ENCODE measurements at regions not wholly inside any gene's neighbourhood (a gene's known extent, or its start where the extent isn't known, plus 50 kb on each side); places are given as distances from the start of the nearest gene placed in this dataset.

DNA sequence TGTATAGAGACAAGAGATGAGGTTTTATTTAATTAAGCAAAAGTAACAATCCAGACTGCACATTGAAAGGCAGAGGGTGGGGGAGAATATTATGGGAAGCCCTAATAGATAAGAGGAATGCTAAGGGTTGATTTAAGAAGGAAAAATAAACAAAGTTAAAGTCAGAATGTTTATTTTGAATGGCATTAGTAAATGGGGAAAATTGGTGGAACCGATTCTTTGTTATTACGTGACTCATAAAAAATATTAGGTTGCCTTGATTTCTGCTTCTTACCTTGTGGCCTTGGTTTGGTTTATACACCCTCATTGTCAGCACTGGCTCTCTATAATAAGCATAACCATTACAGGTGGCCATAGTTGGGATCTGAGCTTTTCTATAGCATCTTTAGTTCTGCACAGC, 674.8 kb upstream of the CITED2 start:
- Mint-ChIP-seq H3K36me3 (ENCODE audit: low read depth) (no peaks in the 10 kb centered on the region), H3K4me3 (no peak overlapping the region), H3K4me1 (no peaks in the 10 kb centered on the region), H3K9me3 (no peaks in the 10 kb centered on the region), H3K27me3 (no peaks in the 10 kb centered on the region), H3K27ac (no peak overlapping the region)
- ATAC-seq (ENCODE audit: low read depth) (no peak), DNase-seq (no peak)
- POLR2A ChIA-PET, result no interaction called here
- intact Hi-C loops (cut with micrococcal nuclease), result no loop called here
- CTCF ChIA-PET, result no interaction called here
- TF ChIP-seq, protein P1, sequence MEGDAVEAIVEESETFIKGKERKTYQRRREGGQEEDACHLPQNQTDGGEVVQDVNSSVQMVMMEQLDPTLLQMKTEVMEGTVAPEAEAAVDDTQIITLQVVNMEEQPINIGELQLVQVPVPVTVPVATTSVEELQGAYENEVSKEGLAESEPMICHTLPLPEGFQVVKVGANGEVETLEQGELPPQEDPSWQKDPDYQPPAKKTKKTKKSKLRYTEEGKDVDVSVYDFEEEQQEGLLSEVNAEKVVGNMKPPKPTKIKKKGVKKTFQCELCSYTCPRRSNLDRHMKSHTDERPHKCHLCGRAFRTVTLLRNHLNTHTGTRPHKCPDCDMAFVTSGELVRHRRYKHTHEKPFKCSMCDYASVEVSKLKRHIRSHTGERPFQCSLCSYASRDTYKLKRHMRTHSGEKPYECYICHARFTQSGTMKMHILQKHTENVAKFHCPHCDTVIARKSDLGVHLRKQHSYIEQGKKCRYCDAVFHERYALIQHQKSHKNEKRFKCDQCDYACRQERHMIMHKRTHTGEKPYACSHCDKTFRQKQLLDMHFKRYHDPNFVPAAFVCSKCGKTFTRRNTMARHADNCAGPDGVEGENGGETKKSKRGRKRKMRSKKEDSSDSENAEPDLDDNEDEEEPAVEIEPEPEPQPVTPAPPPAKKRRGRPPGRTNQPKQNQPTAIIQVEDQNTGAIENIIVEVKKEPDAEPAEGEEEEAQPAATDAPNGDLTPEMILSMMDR (IDR thresholded peaks at IDR 0.05), result no peak

DNA sequence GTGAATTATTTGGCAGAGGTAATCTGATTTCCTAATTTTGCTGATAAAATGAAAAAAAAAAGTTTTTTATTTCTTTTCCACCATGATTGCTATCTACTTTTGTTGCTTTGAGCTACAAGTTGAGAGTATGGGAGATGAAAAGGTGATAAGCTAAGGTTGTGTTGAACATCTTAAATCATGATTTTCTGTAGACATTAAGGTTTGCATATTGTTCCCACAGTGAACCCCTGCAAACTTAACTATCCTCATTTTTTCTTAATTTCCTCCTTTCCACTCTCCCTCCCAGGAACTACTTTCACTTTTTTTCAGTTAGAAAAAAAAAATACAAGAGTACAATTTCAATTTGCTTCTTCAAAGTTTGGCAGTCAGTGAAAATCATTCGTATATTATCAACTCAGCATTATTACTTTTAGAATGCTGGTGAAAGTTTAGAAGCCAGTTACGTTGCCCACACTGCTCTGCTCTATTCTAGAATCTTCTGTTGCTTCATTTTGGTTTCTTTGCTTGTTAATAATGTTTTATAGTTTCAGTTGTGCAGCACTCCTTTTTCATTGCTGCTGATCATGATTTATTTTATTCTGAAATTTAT, 673.8 kb upstream of the CITED2 start:
- Mint-ChIP-seq H3K27ac (no peak overlapping the region), H3K9me3 (no peaks in the 10 kb centered on the region), H3K4me1 (no peaks in the 10 kb centered on the region), H3K36me3 (ENCODE audit: low read depth) (no peaks in the 10 kb centered on the region), H3K4me3 (no peak overlapping the region), H3K27me3 (no peaks in the 10 kb centered on the region)
- POLR2A ChIA-PET, result no interaction called here
- TF ChIP-seq, protein P1 (IDR thresholded peaks at IDR 0.05), result no peak
- CTCF ChIA-PET, result no interaction called here
- no peak for ATAC-seq (ENCODE audit: low read depth)
- DNase-seq, result no peak
- intact Hi-C loops (cut with micrococcal nuclease), result no loop called here

DNA sequence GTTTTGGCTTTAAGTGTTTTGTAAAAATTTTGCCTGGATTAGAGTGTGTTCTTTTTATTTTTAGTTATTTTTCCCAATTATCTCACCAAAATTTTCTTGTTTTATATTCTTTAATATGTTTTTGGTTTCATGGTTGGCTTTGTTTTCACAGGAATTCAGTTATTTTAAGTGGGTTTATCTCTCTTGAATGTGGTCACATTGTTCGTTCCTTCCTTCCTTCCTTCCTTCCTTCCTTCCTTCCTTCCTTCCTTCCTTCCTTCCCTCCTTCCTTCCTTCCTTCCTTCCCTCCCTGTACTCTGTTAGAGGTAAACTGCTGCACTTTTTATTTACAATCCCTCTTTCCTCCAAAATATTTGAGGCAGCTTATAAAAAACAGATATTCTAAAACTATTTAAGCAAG, 672.9 kb upstream of the CITED2 start:
- ATAC-seq (ENCODE audit: low read depth), result no peak
- ChIA-PET CTCF (no interaction called here), POLR2A (no interaction called here)
- no peak for DNase-seq
- intact Hi-C loops (cut with micrococcal nuclease), result no loop called here
- no peaks in the 10 kb centered on the region for H3K9me3 Mint-ChIP-seq
- TF ChIP-seq, protein P1 (IDR thresholded peaks at IDR 0.05), result no peak
- H3K4me3 Mint-ChIP-seq, result no peak overlapping the region
- H3K4me1 Mint-ChIP-seq, result no peaks in the 10 kb centered on the region
- no peak overlapping the region for H3K27ac Mint-ChIP-seq
- no peaks in the 10 kb centered on the region for H3K36me3 Mint-ChIP-seq (ENCODE audit: low read depth)
- no peaks in the 10 kb centered on the region for H3K27me3 Mint-ChIP-seq

DNA sequence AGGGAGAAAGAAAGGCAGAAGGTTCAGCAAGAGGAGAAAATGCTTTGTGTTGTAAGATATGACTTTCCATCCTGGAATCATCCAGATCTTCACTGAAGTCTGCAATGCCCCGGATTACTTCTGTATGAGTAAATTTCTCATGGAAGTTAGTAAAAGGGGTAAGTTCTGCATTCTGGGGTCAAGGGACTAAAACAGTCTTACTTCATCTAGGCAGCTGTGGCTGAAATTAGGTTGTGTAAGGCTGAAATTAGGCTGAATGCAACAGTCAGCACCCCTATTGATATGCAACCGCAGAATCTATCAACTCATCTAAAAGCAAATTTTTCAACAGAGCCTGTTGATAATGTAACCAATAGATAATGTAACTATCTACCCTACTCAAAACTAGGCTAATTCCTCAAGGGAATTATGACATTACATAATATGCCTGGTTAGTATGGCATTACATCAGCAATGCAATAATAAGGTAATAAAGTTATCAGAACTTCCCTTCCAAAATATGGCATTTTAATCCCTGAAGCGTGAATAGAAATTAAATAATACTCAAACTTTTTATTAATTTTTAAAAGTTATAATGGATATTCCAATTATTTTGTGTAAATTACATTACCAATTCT, 671.7 kb upstream of the CITED2 start:
- Mint-ChIP-seq H3K27ac (no peak overlapping the region), H3K36me3 (ENCODE audit: low read depth) (no peaks in the 10 kb centered on the region), H3K9me3 (no peaks in the 10 kb centered on the region), H3K4me3 (no peak overlapping the region), H3K4me1 (no peaks in the 10 kb centered on the region), H3K27me3 (no peaks in the 10 kb centered on the region)
- ChIA-PET POLR2A (no interaction called here), CTCF (no interaction called here)
- TF ChIP-seq, protein P1 (IDR thresholded peaks at IDR 0.05), result no peak
- intact Hi-C loops (cut with micrococcal nuclease), result no loop called here
- ATAC-seq (ENCODE audit: low read depth) (no peak), DNase-seq (no peak)

DNA sequence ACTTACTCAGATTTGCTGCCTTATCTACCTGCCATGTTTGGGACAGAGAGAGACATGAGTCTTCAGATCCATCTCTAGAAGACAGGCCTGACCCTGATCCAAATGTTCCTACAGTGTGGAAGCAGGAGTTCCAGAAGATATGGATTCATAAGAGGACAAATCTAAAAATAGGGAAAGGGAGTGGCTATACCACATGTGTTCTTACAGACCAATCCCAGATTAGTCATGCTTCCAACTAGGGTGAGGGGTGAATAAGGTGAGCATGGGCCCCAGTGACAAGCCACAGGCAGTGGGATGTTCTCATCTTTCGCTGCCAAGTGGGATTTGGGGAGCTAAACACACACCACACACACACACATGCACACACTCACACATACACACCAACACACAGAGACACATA, 670.7 kb upstream of the CITED2 start:
- Mint-ChIP-seq H3K9me3 (no peaks in the 10 kb centered on the region), H3K36me3 (ENCODE audit: low read depth) (no peaks in the 10 kb centered on the region), H3K4me3 (no peak overlapping the region), H3K27ac (no peak overlapping the region), H3K4me1 (no peaks in the 10 kb centered on the region), H3K27me3 (no peaks in the 10 kb centered on the region)
- ATAC-seq (ENCODE audit: low read depth), result no peak
- intact Hi-C loops (cut with micrococcal nuclease), result no loop called here
- CTCF ChIA-PET, result no interaction called here
- POLR2A ChIA-PET, result interaction anchor here (0.7 kb wide), 1 partner anchor 25 kb away, joined by 9 read pairs; no protein-coding TSS in a partner anchor
- DNase-seq, result no peak
- TF ChIP-seq, protein P1 (IDR thresholded peaks at IDR 0.05), result no peak
